HG02943 (cell line): ENCODE measurements at regions not wholly inside any gene's neighbourhood (a gene's known extent, or its start where the extent isn't known, plus 50 kb on each side); places are given as distances from the start of the nearest gene placed in this dataset.
"Not testable (repeated sequence)": the region's sequence is repeated elsewhere in the genome, so short reads cannot be mapped to it uniquely, and the experiment has no call there.

Experiments
- ATAC-seq: cut with Tn5 transposase; IDR thresholded peaks from one replicate; pipeline ENCODE4 v1.9.1; 2021; ENCODE audit warnings: mild to moderate bottlenecking, low read depth, moderate library complexity; ENCODE audit not compliant: unreplicated experiment

- ATAC-seq = no peak
Measured at GRCh38 chr10:106114656-106115186, 1049.8 kb downstream of the SORCS1 start.

GRCh38 chr10:106111246-106111645 is 1053.3 kb downstream of the SORCS1 start:
- ATAC-seq = no peak

DNA sequence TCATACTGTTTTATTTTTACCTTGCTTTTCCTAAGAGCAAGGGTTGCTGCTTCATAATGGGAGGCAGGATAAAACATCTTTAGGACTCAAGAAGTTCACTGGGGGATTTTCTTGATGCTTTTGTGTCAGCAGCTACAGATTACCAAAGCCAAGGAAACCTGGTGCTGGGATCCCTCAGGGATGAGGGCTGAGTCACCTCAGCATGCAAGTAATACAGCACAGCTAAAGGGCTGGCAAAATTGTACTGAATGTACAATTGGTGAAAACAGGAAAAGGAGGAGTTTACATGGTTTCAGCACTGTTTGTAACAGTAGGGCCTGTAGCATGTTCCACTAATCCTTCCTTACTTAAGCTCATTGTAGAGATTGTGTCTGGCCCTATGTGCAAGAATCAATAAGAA is 1056.8 kb downstream of the SORCS1 start:
- ATAC-seq = no peak

- ATAC-seq = no peak
Measured at GRCh38 chr10:106106114-106106513, 1058.4 kb downstream of the SORCS1 start.

GRCh38 chr10:106089855-106090254 is 1074.7 kb downstream of the SORCS1 start:
- no peak for ATAC-seq

- ATAC-seq = no peak
Measured at GRCh38 chr10:106086391-106086790, 1078.1 kb downstream of the SORCS1 start.

- no peak for ATAC-seq
Measured at GRCh38 chr10:106083572-106083971, 1080.9 kb downstream of the SORCS1 start.

GRCh38 chr10:106082865-106083264 is 1081.6 kb downstream of the SORCS1 start:
- ATAC-seq = no peak

DNA sequence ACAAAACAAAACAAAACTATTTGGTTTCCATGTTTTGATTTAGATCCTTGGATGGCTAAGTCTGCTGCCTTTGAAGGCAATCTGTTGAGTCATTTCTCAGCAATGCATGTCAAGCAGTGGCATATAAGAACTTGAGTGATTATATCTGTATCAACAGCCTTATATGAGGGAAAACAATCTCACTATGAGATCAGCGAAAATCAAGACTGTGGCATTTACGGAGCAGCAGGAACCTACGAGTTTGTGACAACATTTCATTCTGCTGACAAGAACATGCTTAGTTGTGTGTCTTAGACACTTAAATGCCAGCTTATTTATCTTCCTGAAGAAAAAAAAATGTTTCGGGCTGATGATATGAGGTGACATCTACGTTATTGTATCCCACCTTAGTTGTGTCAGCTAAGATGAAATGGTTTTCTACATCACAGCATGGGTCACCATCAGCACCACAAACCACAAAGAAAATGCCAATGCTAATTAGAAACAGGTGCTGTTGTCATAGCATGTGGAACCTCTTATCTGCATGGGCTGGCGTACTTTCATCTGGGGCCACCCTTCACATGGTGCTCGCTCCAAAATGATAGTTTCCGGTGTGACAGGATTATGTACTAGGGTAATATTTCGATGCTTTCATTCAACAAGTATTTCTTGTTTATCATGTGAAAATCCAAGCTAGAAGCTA is 1085.5 kb downstream of the SORCS1 start:
- no peak for ATAC-seq

- ATAC-seq = no peak
Measured at GRCh38 chr10:106076496-106076895, 1088.0 kb downstream of the SORCS1 start.

- ATAC-seq = no peak
Measured at GRCh38 chr10:106053061-106053460, 1111.4 kb downstream of the SORCS1 start.

GRCh38 chr10:106044503-106044902 is 1120.0 kb downstream of the SORCS1 start:
- no peak for ATAC-seq

DNA sequence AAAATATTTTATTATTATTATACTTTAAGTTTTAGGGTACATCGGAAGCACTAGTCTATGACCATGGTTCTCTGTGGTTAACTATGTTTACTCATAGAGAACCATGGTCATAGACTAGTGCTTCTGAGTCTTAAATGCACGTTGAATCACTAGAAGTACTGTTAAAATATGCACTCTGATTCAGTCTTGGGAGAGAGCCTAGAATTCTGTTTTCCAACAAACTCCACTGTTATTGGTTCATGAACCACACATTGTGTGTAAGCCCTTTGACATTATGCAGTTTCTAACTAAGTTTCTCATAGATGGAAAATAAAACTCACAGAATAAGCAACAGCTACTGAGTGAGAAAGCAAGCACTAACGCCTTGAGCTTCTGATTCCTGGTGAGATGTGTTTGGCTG is 1120.6 kb downstream of the SORCS1 start:
- no peak for ATAC-seq

- no peak for ATAC-seq
Measured at GRCh38 chr10:106038246-106038645, 1126.3 kb downstream of the SORCS1 start.

- ATAC-seq = no peak
Measured at GRCh38 chr10:106033065-106033464, 1131.4 kb downstream of the SORCS1 start.

- ATAC-seq = no peak
Measured at GRCh38 chr10:106032450-106033002, 1132.0 kb downstream of the SORCS1 start.

- no peak for ATAC-seq
Measured at GRCh38 chr10:106027240-106027639, 1137.3 kb downstream of the SORCS1 start.

GRCh38 chr10:106025208-106025811 is 1139.2 kb downstream of the SORCS1 start:
- ATAC-seq = no peak

DNA sequence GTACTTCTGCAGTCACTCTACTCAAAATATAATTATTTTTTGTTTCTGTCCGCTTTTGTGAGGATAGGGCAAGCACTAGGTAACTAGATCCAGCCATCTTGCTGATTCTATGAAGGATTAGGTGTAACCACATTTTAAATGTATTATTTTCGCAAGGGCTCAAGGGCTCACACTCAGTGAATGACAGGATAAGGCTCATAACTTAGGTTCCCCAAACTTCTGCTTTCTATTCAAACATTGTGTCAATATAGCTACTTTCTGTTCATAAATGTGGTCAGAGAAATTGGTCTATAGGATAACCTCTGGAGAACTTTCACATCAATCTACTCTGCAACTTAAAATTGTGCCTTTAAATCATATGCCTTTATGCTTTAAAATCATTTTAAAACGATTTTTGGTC is 1141.2 kb downstream of the SORCS1 start:
- no peak for ATAC-seq

- not testable (repeated sequence) for ATAC-seq
Measured at GRCh38 chr10:106019559-106019958, 1144.9 kb downstream of the SORCS1 start.

GRCh38 chr10:106015369-106016199 is 1148.9 kb downstream of the SORCS1 start:
- ATAC-seq = not testable (repeated sequence)
